Transverse colon (tissue), 4 donors: ENCODE measurements at regions not wholly inside any gene's neighbourhood (a gene's known extent, or its start where the extent isn't known, plus 50 kb on each side); places are given as distances from the start of the nearest gene placed in this dataset.

Source experiments
- DNase-seq: peaks from one replicate; pipeline ENCODE4 v3.0.0-alpha.2; 2019
- H3K27ac ChIP-seq, 4 donors: fragments of 200-600 bp; sonication (generic); 2 replicates each; pipeline ENCODE4 v1.5.1; 2016 to 2018; ENCODE audit warnings: inconsistent platforms in 4 of 4
- H3K27me3 ChIP-seq: fragments of 200-600 bp; sonication (generic); 2 replicates; pipeline ENCODE4 v1.5.1; 2017; ENCODE audit warnings: inconsistent platforms
- H3K36me3 ChIP-seq, 4 donors: fragments of 200-600 bp; sonication (generic); 2 replicates each; pipeline ENCODE4 v1.5.1; 2017 to 2019; ENCODE audit warnings: inconsistent platforms in 4 of 4
- H3K4me1 ChIP-seq, 4 donors: fragments of 200-600 bp; sonication (generic); 2 replicates each; pipeline ENCODE4 v1.5.1; 2017 to 2020; ENCODE audit warnings: inconsistent platforms in 4 of 4
- H3K4me3 ChIP-seq, 4 donors: fragments of 200-600 bp; sonication (generic); 1 replicate in 1 of 4; 2 replicates in 3 of 4; pipeline versions ENCODE4 v1.5.1 to v1.6.1; 2017 to 2019; ENCODE audit warnings: inconsistent platforms in 4 of 4
- H3K9me3 ChIP-seq, 2 donors: fragments of 200-600 bp; sonication (generic); 2 replicates each; pipeline ENCODE4 v1.5.1; 2017 to 2019; ENCODE audit warnings: inconsistent platforms in 2 of 2
- CTCF ChIP-seq, 5 experiments: fragments of 200-600 bp in 3 of 5; fragments of 450-650 bp in 2 of 5; sonication (generic) in 3 of 5; IDR thresholded peaks; 1 replicate in 2 of 5; 2 replicates in 3 of 5; pipeline ENCODE4 v1.5.1; 2016 to 2017; ENCODE audit warnings: antibody characterized with exemption in 5 of 5, inconsistent platforms in 3 of 5, mild to moderate bottlenecking in 2 of 5, moderate library complexity in 1 of 5
- EP300 ChIP-seq: sonication (generic); formaldehyde crosslinking; IDR thresholded peaks from one replicate; pipeline ENCODE4 v1.6.1; 2017; ENCODE audit warnings: antibody characterized with exemption, low read depth
- POLR2A ChIP-seq: fragments of 450-650 bp; IDR thresholded peaks from one replicate; pipeline ENCODE4 v1.6.1; 2016; ENCODE audit warnings: antibody characterized with exemption, mild to moderate bottlenecking, moderate library complexity
- POLR2AphosphoS5 ChIP-seq, 3 donors: sonication (generic); formaldehyde crosslinking; IDR thresholded peaks; one replicate each; pipeline ENCODE4 v1.6.1; 2016; ENCODE audit warnings: antibody characterized with exemption in 3 of 3
- WGBS, 2 donors: methylation state at CpG; one replicate each; pipeline ENCODE4 v1.1.5; 2018; ENCODE audit warnings: low coverage in 1 of 2; 5-methylcytosine and 5-hydroxymethylcytosine counted together
- in situ Hi-C, 4 donors: fragments of 200-750 bp; cut with MboI; loops; one replicate each; pipeline versions ENCODE4 v1.15.0 to v1.15.1; 2017; ENCODE audit warnings: low sequenced_read_pairs in 3 of 4, low pct_ligation_motif_present in 1 of 4, low pct_unique_long_range_greater_than_20kb in 1 of 4
- intact Hi-C: fragments of 100-400 bp; cut with DNase I; formaldehyde crosslinking; loops from one replicate; pipeline ENCODE4 v1.15.1; 2023; ENCODE audit warnings: low total_unique reads

- in situ Hi-C loops = loop anchor here in 1 of 4 donors (25.0 kb wide), 1 partner anchor 776 kb away; no protein-coding TSS in a partner anchor
- no peak overlapping the region for H3K27ac ChIP-seq
Measured at GRCh38 chr5:38188591-38188990, 69.8 kb upstream of the EGFLAM start.

GRCh38 chr5:38187532-38187931, 70.8 kb upstream of the EGFLAM start:
- Histone ChIP-seq H3K36me3 (no peaks in the 10 kb centered on the region), H3K27ac (no peak overlapping the region), H3K4me1 (no peaks in the 10 kb centered on the region), H3K4me3 (no peak overlapping the region), H3K9me3 (no peaks in the 10 kb centered on the region), H3K27me3 (no peaks in the 10 kb centered on the region)
- in situ Hi-C loops = loop anchor here in 1 of 4 donors (25.0 kb wide), 1 partner anchor 775 kb away; no protein-coding TSS in a partner anchor
- intact Hi-C loops = no loop called here
- WGBS, 2 donors = 64 to 73% methylated on average over 3 of the region's 3 CpGs
- TF ChIP-seq POLR2AphosphoS5 (IDR thresholded peaks at IDR 0.05) (no peak), EP300 (no peak), POLR2A (no peak), CTCF (IDR thresholded peaks at IDR 0.05) (no peak)
- no peak for DNase-seq

More at GRCh38 chr5:38188591-38188990, 69.8 kb upstream of the EGFLAM start:
- no peak overlapping the region for H3K4me3 ChIP-seq
- no peaks in the 10 kb centered on the region for H3K9me3 ChIP-seq
- peaks cover 3% of the 10 kb centered on the region for H3K27me3 ChIP-seq
- TF ChIP-seq CTCF (IDR thresholded peaks at IDR 0.05) (no peak), EP300 (no peak), POLR2A (no peak), POLR2AphosphoS5 (IDR thresholded peaks at IDR 0.05) (no peak)
- intact Hi-C loops = no loop called here
- 63 to 73% methylated on average over 6 of the region's 6 CpGs for WGBS, 2 donors
- H3K4me1 ChIP-seq = no peaks in the 10 kb centered on the region
- H3K36me3 ChIP-seq = no peaks in the 10 kb centered on the region
- DNase-seq = no peak

GRCh38 chr5:38184627-38185026, 73.7 kb upstream of the EGFLAM start:
- WGBS, 2 donors = 78 to 88% methylated on average over 1 to 3 of the region's 3 CpGs
- H3K27ac ChIP-seq = no peak overlapping the region
- no peaks in the 10 kb centered on the region for H3K27me3 ChIP-seq
- intact Hi-C loops = no loop called here
- H3K4me1 ChIP-seq = no peaks in the 10 kb centered on the region
- no peak for TF ChIP-seq POLR2A
- no peak for DNase-seq
- no peaks in the 10 kb centered on the region for H3K9me3 ChIP-seq
- no peak overlapping the region for H3K4me3 ChIP-seq
- no peaks in the 10 kb centered on the region for H3K36me3 ChIP-seq
- in situ Hi-C loops = loop anchor here in 1 of 4 donors (25.0 kb wide), 1 partner anchor 772 kb away; no protein-coding TSS in a partner anchor

- TF ChIP-seq EP300 (no peak), CTCF (IDR thresholded peaks at IDR 0.05) (no peak), POLR2A (no peak), POLR2AphosphoS5 (IDR thresholded peaks at IDR 0.05) (no peak)
- DNase-seq = no peak
- Histone ChIP-seq H3K36me3 (no peaks in the 10 kb centered on the region), H3K4me3 (no peak overlapping the region), H3K27me3 (no peaks in the 10 kb centered on the region), H3K4me1 (no peaks in the 10 kb centered on the region), H3K9me3 (no peaks in the 10 kb centered on the region), H3K27ac (no peak overlapping the region)
- in situ Hi-C loops (loop anchor here in 1 of 4 donors (25.0 kb wide), 1 partner anchor 771 kb away; no protein-coding TSS in a partner anchor), intact Hi-C loops (no loop called here)
- 84 to 86% methylated on average over 2 to 7 of the region's 7 CpGs for WGBS, 2 donors
Measured at GRCh38 chr5:38182991-38183390, 75.4 kb upstream of the EGFLAM start.

- intact Hi-C loops = no loop called here
- no peak for DNase-seq
- no peaks in the 10 kb centered on the region for H3K9me3 ChIP-seq
- H3K4me3 ChIP-seq = no peak overlapping the region
- 50 to 53% methylated on average over 1 to 2 of the region's 2 CpGs for WGBS, 2 donors
- TF ChIP-seq POLR2A (no peak), POLR2AphosphoS5 (IDR thresholded peaks at IDR 0.05) (no peak), EP300 (no peak), CTCF (IDR thresholded peaks at IDR 0.05) (no peak)
- no peak overlapping the region for H3K27ac ChIP-seq
- in situ Hi-C loops = no loop called here
- no peaks in the 10 kb centered on the region for H3K4me1 ChIP-seq
- no peaks in the 10 kb centered on the region for H3K36me3 ChIP-seq
- no peaks in the 10 kb centered on the region for H3K27me3 ChIP-seq
Measured at GRCh38 chr5:38168029-38168428, 90.3 kb upstream of the EGFLAM start.
